ENCODE measurements at regions not wholly inside any gene's neighbourhood (a gene's known extent, or its start where the extent isn't known, plus 50 kb on each side); places are given as distances from the start of the nearest gene placed in this dataset.

GRCh38 chrX:104330966-104331365, 76.2 kb upstream of the ESX1 start:
- Histone ChIP-seq H3K27ac (ENCODE audit: extremely low read length, insufficient read depth, low read length) (no peak overlapping the region), H3K9ac (ENCODE audit: insufficient read depth, low read depth, low read length) (no peak overlapping the region), H3K4me1 (ENCODE audit: insufficient read depth, low read length) (no peaks in the 10 kb centered on the region), H3K4me2 (ENCODE audit: low read depth, low read length) (no peak overlapping the region), H2AFZ (ENCODE audit: low read length) (no peak overlapping the region), H3K27me3 (ENCODE audit: control insufficient read depth in 1 of 2, insufficient read depth in 2 of 2, low read length in 2 of 2) (no peaks in the 10 kb centered on the region), H3K9me3 (ENCODE audit: low read length) (no peaks in the 10 kb centered on the region), H3K36me3 (replicated peaks in 1 of 2; ENCODE audit: control insufficient read depth in 1 of 2, insufficient read depth in 2 of 2, low read length in 2 of 2) (no peaks in the 10 kb centered on the region), H3K79me2 (ENCODE audit: insufficient read depth, low read length) (no peaks in the 10 kb centered on the region), H4K20me1 (ENCODE audit: insufficient read depth, low read length) (no peaks in the 10 kb centered on the region), H3K4me3 (replicated peaks in 1 of 3; ENCODE audit: insufficient read depth in 1 of 3, low read depth in 2 of 3, low read length in 3 of 3) (no peak overlapping the region)
- intact Hi-C loops (cut with micrococcal nuclease; ENCODE audit: unreplicated experiment), result no loop called here
- in situ Hi-C loops (cut with HindIII; ENCODE audit: extremely low pct_ligation_motif_present, low pct_unique_long_range_greater_than_20kb), result no loop called here
- ChIA-PET CTCF (ENCODE audit: low intra/inter-chr PET ratio, low total read pairs) (no interaction called here), POLR2A (no interaction called here)
- no TSS peak for BruUV-seq (replicated peaks)
- 0% methylated on average over 1 of the region's 1 CpG for WGBS (ENCODE audit: low lambda C conversion rate)
- DNase-seq (ENCODE audit: low spot score) (no peak), FAIRE-seq (no peak), ATAC-seq (no peak)
- TF ChIP-seq ETV6 (CRISPR knock-in tag; conservative IDR thresholded peaks at IDR 0.05) (no peak), RXRA (CRISPR knock-in tag; IDR thresholded peaks at IDR 0.05) (no peak), TARDBP (CRISPR knock-in tag; IDR thresholded peaks at IDR 0.05) (no peak), SP1 (IDR thresholded peaks at IDR 0.05) (no peak), SP1 (CRISPR knock-in tag; IDR thresholded peaks at IDR 0.05) (no peak), RAD51 (IDR thresholded peaks at IDR 0.05; ENCODE audit: borderline replicate concordance) (no peak), REXO4 (CRISPR knock-in tag; IDR thresholded peaks at IDR 0.05; ENCODE audit: borderline replicate concordance) (no peak), ZFP41 (CRISPR knock-in tag; IDR thresholded peaks at IDR 0.05; ENCODE audit: borderline replicate concordance) (no peak), SATB2 (CRISPR knock-in tag; IDR thresholded peaks at IDR 0.05) (no peak), ZBTB34 (CRISPR knock-in tag; IDR thresholded peaks at IDR 0.05) (no peak), NFYB (CRISPR knock-in tag; IDR thresholded peaks at IDR 0.05) (no peak), HOXA9 (CRISPR knock-in tag; IDR thresholded peaks at IDR 0.05; ENCODE audit: borderline replicate concordance) (no peak), FOXA3 (CRISPR knock-in tag; IDR thresholded peaks at IDR 0.05) (no peak), ZFX (CRISPR knock-in tag; IDR thresholded peaks at IDR 0.05; ENCODE audit: low read depth) (no peak), PLSCR1 (CRISPR knock-in tag; IDR thresholded peaks at IDR 0.05; ENCODE audit: borderline replicate concordance) (no peak), ZNF557 (CRISPR knock-in tag; IDR thresholded peaks at IDR 0.05) (no peak), PAXIP1 (CRISPR knock-in tag; conservative IDR thresholded peaks at IDR 0.05) (no peak), ZNF274 (CRISPR knock-in tag; IDR thresholded peaks at IDR 0.05) (no peak), KDM5A (IDR thresholded peaks at IDR 0.05; ENCODE audit: borderline replicate concordance, low read length) (no peak)
